IPS-20b (cell line): ENCODE measurements at regions not wholly inside any gene's neighbourhood (a gene's known extent, or its start where the extent isn't known, plus 50 kb on each side); places are given as distances from the start of the nearest gene placed in this dataset.

Source experiments
- H3K27ac ChIP-seq: one replicate; pipeline ENCODE4 v1.5.1; 2013; ENCODE audit warnings: low read length
- H3K27me3 ChIP-seq: 2 replicates; pipeline ENCODE4 v1.6.1; 2013; ENCODE audit warnings: mild to moderate bottlenecking, low read length, inconsistent platforms; ENCODE audit not compliant: insufficient read depth
- H3K36me3 ChIP-seq: 2 replicates; pipeline ENCODE4 v1.6.1; 2013; ENCODE audit warnings: low read depth, mild to moderate bottlenecking, inconsistent platforms, low read length, moderate library complexity; ENCODE audit not compliant: insufficient read depth
- H3K4me1 ChIP-seq: 2 replicates; pipeline ENCODE4 v1.6.1; 2013; ENCODE audit warnings: mild to moderate bottlenecking, control low read depth, inconsistent platforms, low read length, moderate library complexity; ENCODE audit not compliant: insufficient read depth
- H3K4me3 ChIP-seq: 2 replicates; pipeline ENCODE4 v1.5.1; 2013; ENCODE audit warnings: mild to moderate bottlenecking, low read length, inconsistent platforms
- H3K9ac ChIP-seq: 2 replicates; pipeline ENCODE4 v1.6.1; 2013; ENCODE audit warnings: low read depth, mild to moderate bottlenecking, inconsistent platforms, low read length, moderate library complexity
- H3K9me3 ChIP-seq: 2 replicates; pipeline ENCODE4 v1.6.1; 2013; ENCODE audit warnings: mild to moderate bottlenecking, low read depth, low read length, inconsistent platforms; ENCODE audit not compliant: insufficient read depth

GRCh38 chr5:5939759-5940370 is 438.5 kb downstream of the MED10 start:
- no peaks in the 10 kb centered on the region for H3K36me3 ChIP-seq
- H3K4me1 ChIP-seq = no peaks in the 10 kb centered on the region
- no peak overlapping the region for H3K27ac ChIP-seq
- H3K27me3 ChIP-seq = no peaks in the 10 kb centered on the region
- no peaks in the 10 kb centered on the region for H3K9me3 ChIP-seq
- no peak overlapping the region for H3K9ac ChIP-seq
- H3K4me3 ChIP-seq = no peak overlapping the region

DNA sequence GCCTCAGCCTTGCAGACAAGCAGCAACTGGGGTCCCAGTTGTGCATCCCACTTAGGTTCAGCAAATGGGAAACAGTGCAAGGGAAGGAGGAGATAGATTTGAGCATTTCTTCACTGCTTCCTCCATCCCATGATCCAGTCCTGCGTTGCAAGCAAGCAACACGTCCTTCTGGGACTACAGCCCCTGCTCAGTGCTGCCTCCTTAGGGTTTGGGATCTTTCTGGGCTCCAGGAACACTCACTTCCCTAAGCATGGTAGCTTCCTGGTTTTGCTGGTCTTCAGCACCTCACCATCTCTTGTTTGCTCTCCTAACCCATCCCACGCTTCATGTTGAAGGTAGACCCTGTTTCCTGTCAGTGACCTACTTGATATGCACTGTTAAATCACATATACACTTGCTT is 444.7 kb downstream of the MED10 start:
- H3K9ac ChIP-seq = no peak overlapping the region
- no peak overlapping the region for H3K27ac ChIP-seq
- H3K4me3 ChIP-seq = no peak overlapping the region
- no peaks in the 10 kb centered on the region for H3K36me3 ChIP-seq
- H3K27me3 ChIP-seq = no peaks in the 10 kb centered on the region
- H3K4me1 ChIP-seq = no peaks in the 10 kb centered on the region
- H3K9me3 ChIP-seq = no peaks in the 10 kb centered on the region

DNA sequence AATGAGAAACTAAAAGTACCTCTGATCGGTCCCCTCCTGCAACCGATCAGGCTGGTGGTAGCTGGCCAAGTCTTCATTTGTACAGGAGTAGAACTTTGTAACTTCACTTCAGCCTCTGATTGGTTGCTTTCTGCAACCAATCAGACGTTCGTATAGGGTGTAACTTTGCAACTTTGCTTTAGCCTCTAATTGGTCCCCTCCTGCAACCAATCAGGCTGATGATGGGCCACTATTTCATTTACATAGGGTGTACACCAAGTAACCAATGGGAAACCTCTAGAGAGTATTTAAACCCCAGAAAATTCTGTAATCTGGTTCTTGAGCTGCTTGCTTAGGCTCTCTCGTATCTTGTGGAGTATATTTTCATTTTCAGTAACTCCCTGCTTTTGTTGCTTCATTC is 445.5 kb downstream of the MED10 start:
- Histone ChIP-seq H3K9ac (no peak overlapping the region), H3K27me3 (no peaks in the 10 kb centered on the region), H3K4me3 (no peak overlapping the region), H3K27ac (no peak overlapping the region), H3K36me3 (no peaks in the 10 kb centered on the region), H3K4me1 (no peaks in the 10 kb centered on the region), H3K9me3 (no peaks in the 10 kb centered on the region)

DNA sequence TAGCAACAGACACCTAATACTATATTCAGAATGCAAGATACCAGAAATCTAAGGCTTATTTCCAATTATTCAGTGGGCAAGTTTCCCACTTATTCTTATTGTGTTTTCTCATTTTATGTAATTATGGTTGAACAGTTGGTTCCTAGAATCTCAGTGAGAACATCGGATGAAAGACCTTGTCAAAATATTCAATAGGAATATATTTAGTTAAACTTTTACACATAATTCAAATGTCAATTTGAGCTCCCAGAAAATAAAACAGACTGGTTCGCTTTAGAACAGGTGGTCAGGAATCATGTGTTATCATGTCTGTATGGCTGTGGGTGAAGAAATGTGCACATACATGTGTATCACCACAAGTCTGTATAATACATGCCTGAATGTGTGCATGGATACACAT is 447.8 kb downstream of the MED10 start:
- no peaks in the 10 kb centered on the region for H3K36me3 ChIP-seq
- no peaks in the 10 kb centered on the region for H3K4me1 ChIP-seq
- H3K4me3 ChIP-seq = no peak overlapping the region
- H3K27ac ChIP-seq = no peak overlapping the region
- no peaks in the 10 kb centered on the region for H3K9me3 ChIP-seq
- H3K27me3 ChIP-seq = no peaks in the 10 kb centered on the region
- no peak overlapping the region for H3K9ac ChIP-seq

GRCh38 chr5:5929291-5930020 is 448.9 kb downstream of the MED10 start:
- Histone ChIP-seq H3K27me3 (no peaks in the 10 kb centered on the region), H3K4me1 (no peaks in the 10 kb centered on the region), H3K36me3 (no peaks in the 10 kb centered on the region), H3K9me3 (no peaks in the 10 kb centered on the region), H3K27ac (no peak overlapping the region), H3K4me3 (no peak overlapping the region), H3K9ac (no peak overlapping the region)

GRCh38 chr5:5925191-5925590 is 453.2 kb downstream of the MED10 start:
- no peaks in the 10 kb centered on the region for H3K9me3 ChIP-seq
- no peak overlapping the region for H3K27ac ChIP-seq
- no peaks in the 10 kb centered on the region for H3K27me3 ChIP-seq
- no peaks in the 10 kb centered on the region for H3K4me1 ChIP-seq
- no peaks in the 10 kb centered on the region for H3K36me3 ChIP-seq
- H3K9ac ChIP-seq = no peak overlapping the region
- H3K4me3 ChIP-seq = no peak overlapping the region

DNA sequence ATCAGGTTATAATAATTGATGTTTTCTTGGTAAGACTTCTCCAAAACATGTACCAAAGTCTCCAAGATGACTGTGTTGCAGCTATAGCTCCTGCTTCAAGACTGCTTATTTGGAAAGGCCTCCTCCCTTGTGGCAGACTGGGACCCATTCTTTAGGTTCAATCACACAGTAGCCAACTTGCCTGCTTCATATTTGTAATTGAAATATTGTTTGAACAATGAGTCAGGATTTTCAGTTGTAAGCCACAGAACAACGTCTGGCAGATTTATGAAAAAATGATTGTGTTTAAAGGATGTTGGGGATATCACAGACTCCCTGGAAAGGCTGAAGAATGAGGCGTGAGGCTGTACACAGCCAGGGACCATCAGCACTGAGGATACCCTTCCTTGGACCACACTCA is 458.9 kb downstream of the MED10 start:
- no peaks in the 10 kb centered on the region for H3K4me1 ChIP-seq
- H3K9ac ChIP-seq = no peak overlapping the region
- H3K9me3 ChIP-seq = no peaks in the 10 kb centered on the region
- H3K4me3 ChIP-seq = no peak overlapping the region
- H3K27ac ChIP-seq = no peak overlapping the region
- H3K27me3 ChIP-seq = no peaks in the 10 kb centered on the region
- no peaks in the 10 kb centered on the region for H3K36me3 ChIP-seq

DNA sequence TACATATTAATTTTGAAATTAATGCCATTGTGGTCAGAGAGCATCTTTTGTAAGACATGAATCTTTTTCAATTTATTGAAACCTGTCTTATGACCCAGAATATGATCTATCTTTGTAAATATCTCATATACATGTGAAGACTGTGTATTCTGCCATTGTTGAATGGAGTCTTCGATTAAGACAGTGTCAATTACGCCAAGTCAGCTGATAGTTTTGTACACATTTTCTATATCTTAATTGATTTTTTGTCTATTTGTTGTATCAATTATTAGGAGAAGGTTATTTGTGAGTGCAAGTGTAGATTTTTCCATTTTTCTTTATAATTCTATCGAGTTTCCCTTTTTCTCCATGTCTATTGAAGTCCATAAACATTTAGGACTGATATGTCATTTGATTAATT is 471.6 kb downstream of the MED10 start:
- no peaks in the 10 kb centered on the region for H3K36me3 ChIP-seq
- no peaks in the 10 kb centered on the region for H3K4me1 ChIP-seq
- H3K4me3 ChIP-seq = no peak overlapping the region
- H3K9ac ChIP-seq = no peak overlapping the region
- H3K27ac ChIP-seq = no peak overlapping the region
- no peaks in the 10 kb centered on the region for H3K27me3 ChIP-seq
- no peaks in the 10 kb centered on the region for H3K9me3 ChIP-seq

DNA sequence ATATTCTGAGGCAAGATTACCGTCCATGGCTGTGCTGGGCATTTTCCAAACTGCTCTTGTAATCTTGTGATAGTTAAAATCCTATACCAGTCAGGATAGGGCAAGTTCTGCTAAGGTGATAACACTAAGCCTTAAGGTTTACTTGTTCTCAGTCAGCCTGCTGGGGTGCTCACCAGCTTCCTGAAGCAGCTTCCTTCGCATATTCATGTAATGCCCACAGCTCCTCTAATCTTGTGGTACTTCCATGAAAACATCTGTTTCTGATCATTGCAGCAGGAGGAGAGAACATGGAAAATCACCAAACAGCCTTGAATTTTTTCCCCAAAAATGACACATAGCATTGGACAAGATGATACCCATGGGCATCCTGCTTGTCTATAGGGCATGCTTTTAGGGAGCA is 473.2 kb downstream of the MED10 start:
- Histone ChIP-seq H3K9me3 (no peaks in the 10 kb centered on the region), H3K4me1 (no peaks in the 10 kb centered on the region), H3K27me3 (no peaks in the 10 kb centered on the region), H3K27ac (no peak overlapping the region), H3K36me3 (no peaks in the 10 kb centered on the region), H3K9ac (no peak overlapping the region), H3K4me3 (no peak overlapping the region)

DNA sequence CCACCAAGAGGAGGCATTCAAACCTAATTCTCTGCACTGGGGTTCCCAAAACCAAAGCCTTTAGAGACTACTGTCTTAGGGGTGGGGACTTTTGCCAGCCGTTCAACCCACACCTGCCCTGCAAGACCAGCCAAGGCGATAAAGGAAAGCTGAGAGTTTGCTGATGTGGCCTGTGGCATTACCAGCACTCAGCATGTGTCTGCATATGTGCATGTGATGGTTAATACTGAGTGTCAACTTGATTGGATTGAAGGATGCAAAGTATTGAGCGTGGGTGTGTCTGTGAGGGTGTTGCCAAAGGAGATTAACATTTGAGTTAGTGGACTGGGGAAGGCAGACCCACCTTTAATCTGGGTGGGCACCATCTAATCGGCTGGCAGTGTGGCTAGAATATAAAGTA is 474.2 kb downstream of the MED10 start:
- Histone ChIP-seq H3K27me3 (no peaks in the 10 kb centered on the region), H3K4me1 (no peaks in the 10 kb centered on the region), H3K4me3 (no peak overlapping the region)

DNA sequence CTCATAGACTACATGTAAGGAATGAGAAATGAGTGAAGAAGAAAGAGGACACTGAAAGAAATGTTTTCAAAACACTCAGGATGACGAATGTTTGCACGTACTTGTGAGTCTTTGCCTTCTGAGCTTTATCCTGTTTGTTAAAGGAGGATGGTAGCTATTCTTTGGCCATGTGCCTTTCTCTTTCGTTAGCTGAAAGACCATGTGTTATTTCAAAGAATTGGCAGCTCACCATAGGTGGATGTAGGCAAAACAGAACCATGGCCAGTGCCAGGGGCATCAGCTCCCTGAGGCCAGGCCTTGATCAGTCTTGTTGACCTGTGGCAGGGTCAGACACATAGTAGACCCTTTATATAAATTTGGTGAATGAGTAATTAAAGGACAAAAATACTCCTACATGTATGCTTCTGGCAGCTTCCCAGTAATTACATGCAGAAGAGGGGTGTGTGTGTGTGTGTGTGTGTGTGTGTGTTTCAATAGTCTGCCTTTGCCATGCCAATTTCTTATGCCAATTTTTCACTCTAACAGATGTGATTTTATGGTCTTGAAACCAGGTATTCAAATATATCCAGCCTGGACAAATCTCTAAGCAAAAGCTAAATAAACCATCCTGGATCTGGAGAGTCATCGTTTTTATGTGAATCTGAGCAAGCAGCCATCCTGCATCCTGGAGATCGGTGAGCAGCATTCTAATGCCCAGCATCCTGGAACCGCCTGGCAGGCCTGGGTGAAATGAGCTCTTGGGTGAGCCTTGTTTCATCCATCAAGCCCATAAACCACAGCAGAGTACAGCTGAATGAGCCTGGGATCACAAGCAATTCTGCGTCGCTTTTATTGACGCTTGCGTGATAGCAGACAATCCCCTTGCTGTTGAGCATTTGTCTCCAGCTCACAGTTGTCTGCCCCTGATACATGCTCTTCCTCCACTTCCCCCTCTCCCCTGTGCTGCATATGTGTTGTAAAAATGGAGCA is 475.4 kb downstream of the MED10 start:
- no peak overlapping the region for H3K4me3 ChIP-seq
- no peaks in the 10 kb centered on the region for H3K9me3 ChIP-seq
- no peaks in the 10 kb centered on the region for H3K27me3 ChIP-seq
- H3K27ac ChIP-seq = no peak overlapping the region
- no peaks in the 10 kb centered on the region for H3K4me1 ChIP-seq
- H3K36me3 ChIP-seq = no peaks in the 10 kb centered on the region
- no peak overlapping the region for H3K9ac ChIP-seq

More for the DNA sequence above, 474.2 kb downstream of the MED10 start:
- no peaks in the 10 kb centered on the region for H3K36me3 ChIP-seq
- no peak overlapping the region for H3K9ac ChIP-seq
- no peaks in the 10 kb centered on the region for H3K9me3 ChIP-seq
- no peak overlapping the region for H3K27ac ChIP-seq
